ENCODE measurements at regions not wholly inside any gene's neighbourhood (a gene's known extent, or its start where the extent isn't known, plus 50 kb on each side); places are given as distances from the start of the nearest gene placed in this dataset.
"Not testable (repeated sequence)": the region's sequence is repeated elsewhere in the genome, so short reads cannot be mapped to it uniquely, and the experiment has no call there.

- DNase-seq (ENCODE audit: extremely low read depth in 1 of 2, low read depth in 1 of 2), result no peak
Measured at GRCh38 chr6:134446218-134446848, 128.4 kb upstream of the SGK1 start.

GRCh38 chr6:134443009-134443408 is 125.1 kb upstream of the SGK1 start:
- DNase-seq (ENCODE audit: extremely low read depth in 1 of 2, low read depth in 1 of 2), result no peak

- no peak for DNase-seq (ENCODE audit: extremely low read depth in 1 of 2, low read depth in 1 of 2)
Measured at GRCh38 chr6:134442073-134442472, 124.2 kb upstream of the SGK1 start.

- no peak for DNase-seq (ENCODE audit: extremely low read depth in 1 of 2, low read depth in 1 of 2)
Measured at GRCh38 chr6:134438837-134439236, 120.9 kb upstream of the SGK1 start.

- DNase-seq (ENCODE audit: extremely low read depth in 1 of 2, low read depth in 1 of 2), result peak in 1 of 2 donors; percentile 37
Measured at GRCh38 chr6:134437376-134437775, 119.5 kb upstream of the SGK1 start.

- DNase-seq (ENCODE audit: extremely low read depth in 1 of 2, low read depth in 1 of 2), result no peak
Measured at GRCh38 chr6:134436950-134437349, 119.0 kb upstream of the SGK1 start.

GRCh38 chr6:134436281-134436815 is 118.4 kb upstream of the SGK1 start:
- peak; percentile 46 to 75 for DNase-seq (ENCODE audit: extremely low read depth in 1 of 2, low read depth in 1 of 2)

GRCh38 chr6:134435814-134436280 is 117.9 kb upstream of the SGK1 start:
- no peak for DNase-seq (ENCODE audit: extremely low read depth in 1 of 2, low read depth in 1 of 2)

- no peak for DNase-seq (ENCODE audit: extremely low read depth in 1 of 2, low read depth in 1 of 2)
Measured at GRCh38 chr6:134434019-134434942, 116.4 kb upstream of the SGK1 start.

GRCh38 chr6:134432036-134432435 is 114.1 kb upstream of the SGK1 start:
- DNase-seq (ENCODE audit: extremely low read depth in 1 of 2, low read depth in 1 of 2), result no peak

- DNase-seq (ENCODE audit: extremely low read depth in 1 of 2, low read depth in 1 of 2), result no peak
Measured at GRCh38 chr6:134431421-134431859, 113.5 kb upstream of the SGK1 start.

- no peak for DNase-seq (ENCODE audit: extremely low read depth in 1 of 2, low read depth in 1 of 2)
Measured at GRCh38 chr6:134429861-134430380, 112.0 kb upstream of the SGK1 start.

GRCh38 chr6:134427721-134428120 is 109.8 kb upstream of the SGK1 start:
- DNase-seq (ENCODE audit: extremely low read depth in 1 of 2, low read depth in 1 of 2), result no peak

GRCh38 chr6:134426623-134427022 is 108.7 kb upstream of the SGK1 start:
- DNase-seq (ENCODE audit: extremely low read depth in 1 of 2, low read depth in 1 of 2), result no peak

GRCh38 chr6:134425917-134426316 is 108.0 kb upstream of the SGK1 start:
- not testable (repeated sequence) for DNase-seq (ENCODE audit: extremely low read depth in 1 of 2, low read depth in 1 of 2)

GRCh38 chr6:134425513-134425912 is 107.6 kb upstream of the SGK1 start:
- DNase-seq (ENCODE audit: extremely low read depth in 1 of 2, low read depth in 1 of 2), result no peak

GRCh38 chr6:134424798-134425170 is 106.9 kb upstream of the SGK1 start:
- no peak for DNase-seq (ENCODE audit: extremely low read depth in 1 of 2, low read depth in 1 of 2)

- no peak for DNase-seq (ENCODE audit: extremely low read depth in 1 of 2, low read depth in 1 of 2)
Measured at GRCh38 chr6:134424165-134424797, 106.4 kb upstream of the SGK1 start.

GRCh38 chr6:134422426-134423231 is 104.7 kb upstream of the SGK1 start:
- DNase-seq (ENCODE audit: extremely low read depth in 1 of 2, low read depth in 1 of 2), result no peak

GRCh38 chr6:134421501-134421900 is 103.6 kb upstream of the SGK1 start:
- DNase-seq (ENCODE audit: extremely low read depth in 1 of 2, low read depth in 1 of 2), result no peak
